Retinal pigment epithelial cell (primary cell): ENCODE measurements at regions not wholly inside any gene's neighbourhood (a gene's known extent, or its start where the extent isn't known, plus 50 kb on each side); places are given as distances from the start of the nearest gene placed in this dataset.

Experiments used
- DNase-seq: peaks from one replicate; pipeline ENCODE4 v3.0.0-alpha.2; 2010; ENCODE audit warnings: low read depth
- H3K4me3 ChIP-seq: 2 replicates; pipeline ENCODE4 v1.5.1; 2011; ENCODE audit warnings: mild to moderate bottlenecking, low read length, control low read depth, moderate library complexity
- TF ChIP-seq, protein P1 (sequence below): conservative IDR thresholded peaks from 2 replicates; pipeline ENCODE4 v1.5.1; 2011; ENCODE audit warnings: low read depth, low read length, control low read depth, inconsistent platforms

DNA sequence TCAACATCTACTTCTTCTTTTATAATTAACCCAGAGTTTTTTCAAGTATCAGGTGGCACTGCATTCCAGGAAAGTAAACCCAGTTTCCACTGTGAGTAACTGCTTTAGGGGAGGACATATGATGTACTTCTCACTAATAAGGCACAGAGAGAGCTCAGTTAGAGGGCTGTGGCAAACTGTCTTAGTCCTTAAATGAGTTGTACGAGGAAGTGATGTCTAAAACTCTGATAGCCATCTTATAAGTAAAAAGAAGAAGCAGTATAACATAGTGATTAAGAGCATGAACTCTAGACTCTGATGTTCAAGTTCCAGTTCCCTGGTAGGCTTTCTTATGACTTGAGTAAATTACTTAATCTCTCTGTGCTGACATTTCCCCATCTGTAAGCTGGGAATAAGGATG is 58.7 kb upstream of the PTGS2 start:
- H3K4me3 ChIP-seq: no peak overlapping the region
- peak; percentile 14 for DNase-seq
- TF ChIP-seq, protein P1, sequence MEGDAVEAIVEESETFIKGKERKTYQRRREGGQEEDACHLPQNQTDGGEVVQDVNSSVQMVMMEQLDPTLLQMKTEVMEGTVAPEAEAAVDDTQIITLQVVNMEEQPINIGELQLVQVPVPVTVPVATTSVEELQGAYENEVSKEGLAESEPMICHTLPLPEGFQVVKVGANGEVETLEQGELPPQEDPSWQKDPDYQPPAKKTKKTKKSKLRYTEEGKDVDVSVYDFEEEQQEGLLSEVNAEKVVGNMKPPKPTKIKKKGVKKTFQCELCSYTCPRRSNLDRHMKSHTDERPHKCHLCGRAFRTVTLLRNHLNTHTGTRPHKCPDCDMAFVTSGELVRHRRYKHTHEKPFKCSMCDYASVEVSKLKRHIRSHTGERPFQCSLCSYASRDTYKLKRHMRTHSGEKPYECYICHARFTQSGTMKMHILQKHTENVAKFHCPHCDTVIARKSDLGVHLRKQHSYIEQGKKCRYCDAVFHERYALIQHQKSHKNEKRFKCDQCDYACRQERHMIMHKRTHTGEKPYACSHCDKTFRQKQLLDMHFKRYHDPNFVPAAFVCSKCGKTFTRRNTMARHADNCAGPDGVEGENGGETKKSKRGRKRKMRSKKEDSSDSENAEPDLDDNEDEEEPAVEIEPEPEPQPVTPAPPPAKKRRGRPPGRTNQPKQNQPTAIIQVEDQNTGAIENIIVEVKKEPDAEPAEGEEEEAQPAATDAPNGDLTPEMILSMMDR: no peak

DNA sequence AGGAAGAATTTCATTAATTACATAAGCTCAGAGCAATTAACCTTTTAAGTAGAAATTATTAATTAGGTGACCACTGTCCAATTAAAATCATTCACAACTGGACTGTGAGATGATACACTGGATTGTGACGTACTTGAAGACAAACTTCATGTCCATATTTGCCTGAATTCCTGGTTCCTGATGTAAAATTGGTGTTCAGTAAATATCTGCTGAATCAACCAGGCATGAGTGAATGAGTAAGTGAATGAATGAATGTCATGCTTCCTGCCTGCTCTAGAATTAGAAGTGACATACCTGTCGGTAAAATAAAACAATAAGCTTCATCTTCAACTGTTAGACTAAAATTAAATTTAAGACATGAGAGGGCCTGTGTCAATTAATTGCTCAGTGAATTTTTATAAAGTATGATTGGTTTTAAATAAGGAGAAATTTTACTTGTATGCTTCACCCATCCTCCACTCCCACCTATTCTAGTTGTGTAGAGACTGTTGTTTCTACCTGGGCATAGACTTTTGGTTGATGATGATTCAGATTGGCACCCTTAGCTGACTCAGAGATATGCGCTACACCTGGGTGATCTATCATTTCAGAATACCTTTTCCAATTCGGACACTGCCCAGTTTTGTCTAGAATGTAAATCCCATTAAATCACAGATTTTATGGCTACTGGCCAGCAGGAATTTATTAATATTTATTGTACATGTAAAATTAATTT is 56.9 kb upstream of the PTGS2 start:
- TF ChIP-seq, protein P1: no peak
- no peak overlapping the region for H3K4me3 ChIP-seq
- no peak for DNase-seq

DNA sequence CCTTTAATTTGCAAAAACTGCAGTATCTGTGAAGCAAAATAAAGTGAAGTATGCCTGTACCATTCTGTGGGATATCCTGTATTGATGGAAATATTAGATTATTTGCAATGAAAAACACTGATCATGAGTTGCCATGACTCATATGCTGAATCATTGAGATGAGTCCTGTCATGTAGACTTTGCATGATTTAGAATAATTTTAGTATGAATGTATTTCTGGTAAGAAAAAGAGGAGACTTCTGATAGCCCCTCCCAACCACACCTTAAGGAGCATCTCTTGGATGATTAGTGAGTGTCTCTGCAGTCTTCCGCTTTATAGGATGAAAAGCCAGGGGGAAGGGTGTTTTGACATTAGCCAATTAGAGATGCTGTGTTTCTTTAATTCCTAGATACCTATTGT is 55.2 kb upstream of the PTGS2 start:
- H3K4me3 ChIP-seq: no peak overlapping the region
- TF ChIP-seq, protein P1: no peak

DNA sequence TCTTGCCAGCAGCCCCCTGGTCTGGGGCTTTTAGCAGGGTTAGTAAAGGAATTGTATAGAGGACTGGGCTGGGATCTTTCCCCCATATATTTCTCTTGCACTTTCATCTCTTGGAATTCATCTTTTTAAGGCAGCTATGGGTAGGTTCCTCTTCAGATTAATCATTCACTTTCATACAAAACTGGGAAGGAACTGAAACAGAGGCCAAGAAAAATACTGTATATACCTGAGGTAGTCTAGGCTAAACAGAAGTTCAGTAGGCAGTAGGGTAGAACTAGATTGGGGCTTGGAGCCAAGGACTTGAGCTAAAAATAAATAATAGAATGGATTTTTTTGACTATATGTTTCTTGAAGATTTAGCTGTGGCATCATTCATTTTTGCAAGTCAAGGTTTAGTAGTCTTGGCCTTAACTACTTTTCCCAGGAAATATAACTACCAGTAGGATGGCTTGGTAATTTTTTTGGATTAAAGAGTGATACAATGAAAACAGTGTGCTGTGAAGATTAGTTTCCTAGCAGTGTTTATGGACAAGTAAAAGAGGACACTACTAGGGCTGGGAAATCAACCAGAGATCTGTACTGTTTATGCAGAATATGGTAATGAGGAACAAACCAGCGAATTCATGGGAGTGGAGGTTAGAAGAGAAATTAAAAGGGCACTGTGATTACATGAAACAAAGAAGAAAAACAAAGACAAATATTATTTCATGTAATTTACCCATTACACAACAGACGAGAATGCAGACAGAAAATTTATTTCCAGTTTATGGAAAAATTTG is 50.9 kb upstream of the PTGS2 start:
- DNase-seq: no peak
- TF ChIP-seq, protein P1: no peak
- H3K4me3 ChIP-seq: no peak overlapping the region

More for the DNA sequence above, 55.2 kb upstream of the PTGS2 start:
- DNase-seq: no peak
